ENCODE measurements at regions not wholly inside any gene's neighbourhood (a gene's known extent, or its start where the extent isn't known, plus 50 kb on each side); places are given as distances from the start of the nearest gene placed in this dataset.

GRCh38 chr15:91393186-91393585 is 293.1 kb downstream of the SV2B start:
- no peak for TF ChIP-seq CTCF (IDR thresholded peaks at IDR 0.05)
- TF ChIP-seq TCF12 (IDR thresholded peaks at IDR 0.05) = no peak
